ENCODE measurements at regions not wholly inside any gene's neighbourhood (a gene's known extent, or its start where the extent isn't known, plus 50 kb on each side); places are given as distances from the start of the nearest gene placed in this dataset.

GRCh38 chr2:19300961-19301360, 57.5 kb downstream of the OSR1 start:
- H3K27me3 ChIP-seq (ENCODE audit: low read depth), result no peaks in the 10 kb centered on the region
- DNase-seq (ENCODE audit: low spot score in 2 of 2), result no peak
- in situ Hi-C loops (cut with MboI; ENCODE audit: low sequenced_read_pairs), result no loop called here
- H3K36me3 ChIP-seq (replicated peaks), result no peaks in the 10 kb centered on the region
- no peaks in the 10 kb centered on the region for H3K4me1 ChIP-seq
- no peak overlapping the region for H3K4me3 ChIP-seq
- no peaks in the 10 kb centered on the region for H3K9me3 ChIP-seq

DNA sequence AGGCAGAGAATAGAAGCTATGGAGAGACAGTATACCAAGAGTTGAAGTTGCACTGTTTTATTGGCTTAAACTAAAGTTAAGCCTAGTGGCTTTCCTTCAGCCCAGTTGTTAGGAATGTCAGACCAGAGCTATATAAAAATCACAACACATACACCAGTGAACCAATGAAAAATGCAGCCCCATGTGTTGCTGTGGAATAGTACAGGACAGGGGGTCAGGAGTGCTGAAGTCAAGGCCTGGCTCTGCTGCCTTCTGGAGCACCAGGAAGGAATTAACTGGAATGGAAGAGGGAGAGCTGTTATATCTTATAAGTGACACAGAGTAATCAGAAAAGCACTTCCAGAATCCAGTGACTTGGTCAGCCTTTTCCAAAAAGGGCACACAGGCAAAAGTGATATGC, 58.9 kb downstream of the OSR1 start:
- in situ Hi-C loops (cut with MboI; ENCODE audit: low sequenced_read_pairs), result no loop called here
- Histone ChIP-seq H3K36me3 (replicated peaks) (no peaks in the 10 kb centered on the region), H3K4me1 (no peaks in the 10 kb centered on the region), H3K4me3 (no peak overlapping the region), H3K9me3 (no peaks in the 10 kb centered on the region), H3K27me3 (ENCODE audit: low read depth) (no peaks in the 10 kb centered on the region)
- no peak for DNase-seq (ENCODE audit: low spot score in 2 of 2)

- no peaks in the 10 kb centered on the region for H3K9me3 ChIP-seq
- no peak overlapping the region for H3K4me3 ChIP-seq
- no peak for DNase-seq (ENCODE audit: low spot score in 2 of 2)
- no peaks in the 10 kb centered on the region for H3K4me1 ChIP-seq
- H3K36me3 ChIP-seq (replicated peaks), result no peaks in the 10 kb centered on the region
- in situ Hi-C loops (cut with MboI; ENCODE audit: low sequenced_read_pairs), result no loop called here
- H3K27me3 ChIP-seq (ENCODE audit: low read depth), result no peaks in the 10 kb centered on the region
Observed at GRCh38 chr2:19299032-19299431, 59.4 kb downstream of the OSR1 start.

GRCh38 chr2:19297716-19298115, 60.7 kb downstream of the OSR1 start:
- H3K4me3 ChIP-seq, result no peak overlapping the region
- in situ Hi-C loops (cut with MboI; ENCODE audit: low sequenced_read_pairs), result no loop called here
- H3K4me1 ChIP-seq, result no peaks in the 10 kb centered on the region
- no peak for DNase-seq (ENCODE audit: low spot score in 2 of 2)
- H3K27me3 ChIP-seq (ENCODE audit: low read depth), result no peaks in the 10 kb centered on the region
- H3K36me3 ChIP-seq (replicated peaks), result no peaks in the 10 kb centered on the region
- no peaks in the 10 kb centered on the region for H3K9me3 ChIP-seq

GRCh38 chr2:19295998-19296502, 62.4 kb downstream of the OSR1 start:
- H3K4me3 ChIP-seq, result no peak overlapping the region
- no peaks in the 10 kb centered on the region for H3K4me1 ChIP-seq
- no peaks in the 10 kb centered on the region for H3K9me3 ChIP-seq
- H3K27me3 ChIP-seq (ENCODE audit: low read depth), result no peaks in the 10 kb centered on the region
- H3K36me3 ChIP-seq (replicated peaks), result no peaks in the 10 kb centered on the region
- in situ Hi-C loops (cut with MboI; ENCODE audit: low sequenced_read_pairs), result no loop called here
- DNase-seq (ENCODE audit: low spot score in 2 of 2), result no peak

GRCh38 chr2:19292007-19292406, 66.4 kb downstream of the OSR1 start:
- in situ Hi-C loops (cut with MboI; ENCODE audit: low sequenced_read_pairs), result no loop called here
- DNase-seq (ENCODE audit: low spot score in 2 of 2), result no peak

GRCh38 chr2:19288291-19288690, 70.1 kb downstream of the OSR1 start:
- in situ Hi-C loops (cut with MboI; ENCODE audit: low sequenced_read_pairs), result no loop called here
- H3K4me1 ChIP-seq, result peaks cover 33% of the 10 kb centered on the region
- no peak overlapping the region for H3K4me3 ChIP-seq
- DNase-seq (ENCODE audit: low spot score in 2 of 2), result peak; percentile 58 to 95
- no peaks in the 10 kb centered on the region for H3K36me3 ChIP-seq (replicated peaks)
- no peaks in the 10 kb centered on the region for H3K27me3 ChIP-seq (ENCODE audit: low read depth)
- no peaks in the 10 kb centered on the region for H3K9me3 ChIP-seq

More at GRCh38 chr2:19292007-19292406, 66.4 kb downstream of the OSR1 start:
- H3K4me3 ChIP-seq, result no peak overlapping the region
- no peaks in the 10 kb centered on the region for H3K36me3 ChIP-seq (replicated peaks)
- no peaks in the 10 kb centered on the region for H3K27me3 ChIP-seq (ENCODE audit: low read depth)
- peaks cover 20% of the 10 kb centered on the region for H3K4me1 ChIP-seq
- no peaks in the 10 kb centered on the region for H3K9me3 ChIP-seq

- DNase-seq (ENCODE audit: low spot score in 2 of 2), result peak in 1 of 2 experiments; percentile 15
- Histone ChIP-seq H3K4me3 (no peak overlapping the region), H3K9me3 (no peaks in the 10 kb centered on the region), H3K27me3 (ENCODE audit: low read depth) (no peaks in the 10 kb centered on the region), H3K36me3 (replicated peaks) (no peaks in the 10 kb centered on the region), H3K4me1 (peaks cover 33% of the 10 kb centered on the region)
- in situ Hi-C loops (cut with MboI; ENCODE audit: low sequenced_read_pairs), result no loop called here
Observed at GRCh38 chr2:19287324-19287723, 71.1 kb downstream of the OSR1 start.

- in situ Hi-C loops (cut with MboI; ENCODE audit: low sequenced_read_pairs), result no loop called here
Observed at GRCh38 chr2:19282305-19282704, 76.1 kb downstream of the OSR1 start.

GRCh38 chr2:19274439-19274838, 84.0 kb downstream of the OSR1 start:
- H3K9me3 ChIP-seq, result no peaks in the 10 kb centered on the region
- H3K27me3 ChIP-seq (ENCODE audit: low read depth), result no peaks in the 10 kb centered on the region
- H3K4me1 ChIP-seq, result no peaks in the 10 kb centered on the region
- H3K36me3 ChIP-seq (replicated peaks), result no peaks in the 10 kb centered on the region
- in situ Hi-C loops (cut with MboI; ENCODE audit: low sequenced_read_pairs), result no loop called here
- no peak overlapping the region for H3K4me3 ChIP-seq
- DNase-seq (ENCODE audit: low spot score in 2 of 2), result no peak

More at GRCh38 chr2:19282305-19282704, 76.1 kb downstream of the OSR1 start:
- Histone ChIP-seq H3K4me3 (no peak overlapping the region), H3K36me3 (replicated peaks) (no peaks in the 10 kb centered on the region), H3K9me3 (no peaks in the 10 kb centered on the region), H3K27me3 (ENCODE audit: low read depth) (no peaks in the 10 kb centered on the region), H3K4me1 (peaks cover 16% of the 10 kb centered on the region)
- DNase-seq (ENCODE audit: low spot score in 2 of 2), result no peak

DNA sequence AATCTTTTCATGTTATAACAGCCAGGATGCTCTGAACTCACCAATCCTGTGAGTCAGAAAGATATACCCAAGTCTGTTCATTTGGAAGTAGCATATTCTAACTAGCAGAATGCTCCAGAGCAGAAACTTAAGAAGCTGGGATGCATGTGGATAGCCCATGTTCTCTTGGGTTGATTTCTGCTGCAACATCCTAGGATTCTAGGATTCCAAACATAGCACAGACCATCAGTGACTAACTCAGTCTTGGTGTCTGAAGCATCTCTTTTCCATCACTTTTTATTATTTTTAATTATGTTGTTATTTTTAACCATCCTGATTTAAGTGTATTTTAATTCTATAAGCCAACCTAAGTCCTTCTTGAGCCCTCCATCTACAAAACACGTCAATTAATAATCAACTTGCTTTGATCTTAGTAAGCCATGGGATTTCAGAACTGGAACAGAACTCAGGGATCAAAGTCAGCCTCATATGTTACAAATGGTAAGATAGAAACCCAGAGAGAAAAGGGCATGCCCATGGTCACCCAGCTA, 85.4 kb downstream of the OSR1 start:
- no peaks in the 10 kb centered on the region for H3K4me1 ChIP-seq
- DNase-seq (ENCODE audit: low spot score in 2 of 2), result no peak
- no peak overlapping the region for H3K4me3 ChIP-seq
- no peaks in the 10 kb centered on the region for H3K27me3 ChIP-seq (ENCODE audit: low read depth)
- no peaks in the 10 kb centered on the region for H3K9me3 ChIP-seq
- no peaks in the 10 kb centered on the region for H3K36me3 ChIP-seq (replicated peaks)
- in situ Hi-C loops (cut with MboI; ENCODE audit: low sequenced_read_pairs), result no loop called here

DNA sequence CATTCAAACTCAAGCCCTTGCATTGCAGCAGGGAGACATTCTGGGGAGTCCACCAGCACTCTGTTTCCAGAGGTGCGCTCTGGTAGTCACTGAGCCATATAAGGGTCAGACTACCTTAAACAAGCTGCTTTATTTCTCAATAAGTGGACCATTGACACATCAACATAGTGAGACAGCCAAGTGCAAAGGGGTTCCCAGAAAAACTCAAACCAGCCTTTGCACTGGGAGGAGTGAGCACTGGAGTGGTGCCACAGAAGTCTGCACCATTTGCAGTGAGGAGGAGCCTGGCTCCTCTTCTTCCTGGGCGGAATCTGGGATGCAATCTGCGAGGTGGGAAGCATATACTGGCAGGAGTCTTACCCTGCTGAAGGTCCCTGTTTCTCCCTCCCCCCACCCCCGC, 86.4 kb downstream of the OSR1 start:
- in situ Hi-C loops (cut with MboI; ENCODE audit: low sequenced_read_pairs), result no loop called here
- H3K9me3 ChIP-seq, result no peaks in the 10 kb centered on the region
- no peaks in the 10 kb centered on the region for H3K4me1 ChIP-seq
- no peak overlapping the region for H3K4me3 ChIP-seq
- H3K27me3 ChIP-seq (ENCODE audit: low read depth), result no peaks in the 10 kb centered on the region
- no peaks in the 10 kb centered on the region for H3K36me3 ChIP-seq (replicated peaks)
- DNase-seq (ENCODE audit: low spot score in 2 of 2), result no peak

DNA sequence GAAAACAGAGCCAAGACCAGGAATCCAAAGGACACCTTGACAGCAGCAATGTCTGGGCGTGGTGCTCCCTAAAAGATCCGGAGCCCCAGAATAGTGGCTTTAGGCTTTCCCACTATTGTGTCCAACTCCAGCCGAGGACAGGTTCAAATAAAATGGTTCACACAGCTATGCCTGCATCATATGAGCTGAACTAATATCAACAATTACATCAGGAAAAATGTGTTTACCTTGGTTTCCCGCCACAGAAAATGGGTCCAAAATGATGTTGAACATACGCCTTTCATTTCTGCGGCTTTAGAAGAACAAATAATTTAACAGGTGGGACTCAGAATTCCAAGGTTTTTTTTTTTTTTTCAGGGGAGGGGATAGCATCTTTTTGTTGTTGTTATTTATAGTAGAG, 93.6 kb downstream of the OSR1 start:
- Histone ChIP-seq H3K27me3 (ENCODE audit: low read depth) (no peaks in the 10 kb centered on the region), H3K36me3 (replicated peaks) (no peaks in the 10 kb centered on the region), H3K4me1 (no peaks in the 10 kb centered on the region), H3K9me3 (no peaks in the 10 kb centered on the region), H3K4me3 (no peak overlapping the region)
- DNase-seq (ENCODE audit: low spot score in 2 of 2), result no peak
- in situ Hi-C loops (cut with MboI; ENCODE audit: low sequenced_read_pairs), result no loop called here

DNA sequence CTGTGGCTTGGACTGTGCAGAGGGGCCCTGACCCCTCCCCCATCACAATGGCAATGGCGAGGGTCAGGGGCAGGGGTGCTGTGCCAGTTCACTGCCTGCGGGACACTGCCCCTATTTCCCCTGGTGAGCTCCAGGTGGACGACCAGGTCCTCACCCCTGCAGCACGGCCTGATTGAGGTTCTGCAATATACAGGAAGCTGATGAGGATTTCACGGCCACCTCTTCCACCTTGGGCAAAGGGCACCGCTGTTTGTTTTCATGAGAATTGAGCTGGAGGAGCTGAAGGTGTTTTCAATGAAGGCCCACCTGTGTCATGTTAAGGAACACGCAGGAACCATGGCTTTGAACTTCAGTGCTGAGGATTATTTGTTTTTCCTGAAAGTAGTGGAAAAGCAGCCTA, 96.3 kb downstream of the OSR1 start:
- no peaks in the 10 kb centered on the region for H3K27me3 ChIP-seq (ENCODE audit: low read depth)
- no peak for DNase-seq (ENCODE audit: low spot score in 2 of 2)
- no peaks in the 10 kb centered on the region for H3K9me3 ChIP-seq
- H3K4me3 ChIP-seq, result no peak overlapping the region
- H3K36me3 ChIP-seq (replicated peaks), result no peaks in the 10 kb centered on the region
- H3K4me1 ChIP-seq, result no peaks in the 10 kb centered on the region
- in situ Hi-C loops (cut with MboI; ENCODE audit: low sequenced_read_pairs), result no loop called here

GRCh38 chr2:19261061-19261460, 97.4 kb downstream of the OSR1 start:
- Histone ChIP-seq H3K36me3 (replicated peaks) (no peaks in the 10 kb centered on the region), H3K4me1 (no peaks in the 10 kb centered on the region), H3K4me3 (no peak overlapping the region), H3K9me3 (no peaks in the 10 kb centered on the region), H3K27me3 (ENCODE audit: low read depth) (no peaks in the 10 kb centered on the region)
- DNase-seq (ENCODE audit: low spot score in 2 of 2), result no peak
- in situ Hi-C loops (cut with MboI; ENCODE audit: low sequenced_read_pairs), result no loop called here

Measured in HAP-1 (cell line).